Superior temporal gyrus (tissue), 1 donor: ENCODE measurements at regions not wholly inside any gene's neighbourhood (a gene's known extent, or its start where the extent isn't known, plus 50 kb on each side); places are given as distances from the start of the nearest gene placed in this dataset.

Source experiments
- DNase-seq: peaks from one replicate; pipeline ENCODE4 v3.0.0-alpha.2; 2016; ENCODE audit errors: extremely low spot score

DNA sequence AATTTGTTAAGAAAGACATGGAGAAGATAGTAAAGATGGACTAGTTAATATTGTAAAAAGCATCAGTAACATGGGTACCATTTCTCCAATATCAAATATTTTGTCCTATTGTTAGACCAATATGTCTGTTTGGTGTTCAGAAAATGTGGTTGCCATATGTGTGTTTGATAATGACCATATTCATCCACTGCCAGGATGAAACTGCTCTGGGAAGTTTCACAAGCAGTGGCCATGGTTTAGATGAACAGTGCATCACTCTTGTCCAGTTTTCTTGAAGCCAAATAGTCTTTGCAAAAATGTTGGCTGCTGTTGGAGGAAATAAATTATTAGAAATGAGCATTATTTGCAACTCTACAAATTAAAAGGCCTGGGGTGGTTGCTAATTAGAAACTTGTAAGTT is 333.8 kb downstream of the NUF2 start:
- DNase-seq = no peak

DNA sequence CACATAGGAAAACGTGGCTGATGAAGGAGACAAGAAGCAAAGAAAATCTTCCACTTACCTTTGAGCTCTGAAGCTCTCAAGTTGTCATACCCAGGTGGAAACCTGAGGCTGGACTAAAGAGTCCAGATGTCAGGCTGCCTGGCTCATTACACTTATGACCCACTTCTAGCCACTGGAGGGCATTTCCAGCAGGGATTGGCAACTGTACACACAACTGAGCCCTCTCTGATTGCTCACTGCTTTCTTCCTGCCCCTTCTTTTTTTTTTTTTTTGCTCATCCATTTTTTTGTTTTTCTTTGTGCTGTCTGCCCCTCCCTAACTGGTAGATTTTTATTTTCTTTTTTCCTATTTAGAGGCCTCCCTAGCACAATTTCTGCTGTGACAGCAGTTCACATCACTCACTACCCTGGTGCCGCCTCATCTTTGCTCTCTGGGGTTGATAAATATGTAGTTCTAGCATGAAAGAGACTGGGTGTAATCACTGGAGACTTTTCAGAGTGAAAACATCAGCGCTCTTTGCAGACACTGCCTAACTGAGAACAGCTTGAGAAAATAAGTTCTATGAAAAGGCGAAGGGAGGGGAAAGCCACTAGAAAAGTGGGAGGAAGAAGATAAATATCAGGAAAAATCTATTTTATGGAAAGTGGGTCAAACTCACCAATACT is 334.5 kb downstream of the NUF2 start:
- DNase-seq = no peak

DNA sequence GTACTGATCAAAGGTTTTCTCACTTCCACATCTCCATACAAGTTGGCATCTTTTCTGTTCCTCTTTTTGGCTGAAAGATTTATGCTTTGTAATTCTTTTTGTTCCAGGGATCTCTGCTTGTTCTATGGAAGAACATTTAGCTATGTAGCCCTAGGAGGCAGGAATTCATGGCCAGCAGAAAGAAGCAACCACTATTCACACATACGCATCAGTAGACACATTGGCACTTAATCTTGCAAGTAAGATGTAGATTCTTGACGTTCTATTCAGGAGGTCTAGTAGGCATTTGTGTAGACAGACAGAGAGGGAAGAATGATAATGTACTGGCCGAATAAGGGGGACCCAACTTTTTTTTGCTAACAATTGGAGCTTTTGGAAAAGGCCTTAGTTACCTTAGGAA is 336.0 kb downstream of the NUF2 start:
- DNase-seq = no peak

DNA sequence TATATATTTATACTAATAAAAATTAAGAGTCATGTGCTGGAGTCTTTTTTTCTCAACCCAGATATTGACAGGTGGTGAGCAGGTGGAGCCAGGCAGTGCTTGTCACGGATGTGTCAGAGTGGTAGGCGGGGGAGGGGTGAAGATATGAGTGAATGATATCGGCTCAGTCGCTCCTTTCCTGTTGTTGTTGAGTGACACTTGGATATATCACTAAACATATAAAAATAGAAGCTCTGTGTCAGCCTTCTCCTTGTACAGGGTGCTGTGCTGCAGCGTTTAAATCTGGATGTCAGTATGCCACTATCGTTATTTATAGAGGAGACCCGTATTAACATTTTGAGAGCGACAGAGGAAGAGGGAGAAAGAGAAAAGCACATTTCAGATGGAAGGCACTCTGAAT is 339.6 kb downstream of the NUF2 start:
- peak; percentile 24 for DNase-seq

DNA sequence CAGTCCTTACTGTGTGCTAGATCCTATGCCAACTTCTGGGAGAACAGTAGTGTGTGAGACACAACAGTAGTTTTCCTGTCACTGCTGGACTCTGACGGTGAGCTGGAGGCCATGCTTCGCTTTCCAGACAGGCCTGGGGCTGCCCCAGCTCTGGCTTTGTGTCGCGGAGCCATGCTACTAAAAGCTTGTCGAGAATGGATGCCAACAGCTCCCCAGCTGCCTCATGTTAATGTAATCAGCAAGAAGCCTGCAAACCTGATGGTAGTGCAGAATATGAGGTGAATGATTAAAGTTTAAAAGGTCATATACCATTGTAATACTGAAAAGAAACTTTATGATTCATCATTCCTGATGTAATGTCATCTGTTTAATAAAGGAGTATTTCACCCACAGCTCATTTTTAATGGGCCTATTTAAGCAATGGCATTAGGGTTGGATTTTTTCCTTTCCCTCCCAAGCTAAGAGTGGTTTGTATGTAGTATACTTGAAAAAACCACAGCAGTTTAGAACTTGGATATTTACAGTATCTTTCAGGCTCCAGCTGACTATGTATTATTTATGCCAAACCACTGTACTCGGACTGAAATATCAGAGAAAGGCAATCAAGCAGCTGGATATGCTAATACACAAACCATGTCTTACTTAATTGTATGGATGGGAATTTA is 343.0 kb downstream of the NUF2 start:
- DNase-seq = no peak

DNA sequence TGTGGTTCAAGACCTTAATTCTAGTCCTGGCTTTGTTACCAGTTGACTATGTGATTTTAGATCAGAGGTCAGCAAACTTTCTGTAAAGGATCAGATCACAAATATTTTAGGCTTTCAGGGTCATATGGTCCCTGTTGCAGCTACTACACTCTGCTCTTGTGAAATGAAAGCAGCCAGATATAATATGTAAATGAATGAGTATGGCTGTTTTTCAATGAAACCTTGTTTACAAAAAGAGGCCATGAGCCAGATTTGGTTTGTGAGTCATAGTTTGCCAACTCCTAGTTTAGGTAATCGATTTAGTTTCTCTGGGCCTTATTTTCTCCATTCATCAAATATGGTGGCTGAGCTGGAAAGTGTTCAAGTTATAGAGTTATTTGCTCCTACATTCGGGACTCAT is 346.7 kb downstream of the NUF2 start:
- no peak for DNase-seq

DNA sequence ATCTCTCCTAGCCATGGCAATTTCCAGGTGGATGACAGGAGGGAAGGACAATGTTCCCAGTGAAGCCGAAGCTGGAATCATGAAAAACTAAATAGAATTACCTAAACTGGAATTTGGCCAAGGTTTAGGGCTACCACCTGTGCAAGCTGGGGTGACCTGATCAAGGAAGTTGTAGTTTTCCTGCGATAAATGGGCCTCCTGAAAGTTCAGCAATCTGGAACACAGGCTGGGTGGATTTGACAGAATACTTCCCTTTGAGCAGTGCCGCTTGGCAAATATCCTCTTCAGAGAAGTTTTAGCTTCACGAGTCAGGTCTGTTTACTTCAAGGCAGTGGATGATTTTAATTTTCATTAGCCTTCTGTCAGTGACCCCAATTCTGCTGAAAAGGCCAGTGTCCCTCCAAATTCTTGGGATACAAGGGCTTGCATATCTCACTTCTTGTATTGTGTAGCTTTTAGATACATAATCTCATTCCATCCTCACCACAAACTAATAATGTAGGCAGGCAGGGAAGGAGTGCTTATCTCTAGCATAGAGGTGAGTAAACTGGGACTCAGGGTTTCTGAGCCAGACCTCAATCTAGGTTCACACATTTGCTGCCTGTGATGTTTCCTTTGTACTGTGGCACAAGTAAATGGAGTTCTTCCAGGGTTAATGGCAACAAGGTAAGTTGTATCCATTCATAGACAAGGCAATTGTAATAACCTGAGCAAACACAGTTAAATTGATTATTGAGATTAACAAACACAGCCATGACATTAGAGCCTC is 349.4 kb downstream of the NUF2 start:
- DNase-seq = no peak

DNA sequence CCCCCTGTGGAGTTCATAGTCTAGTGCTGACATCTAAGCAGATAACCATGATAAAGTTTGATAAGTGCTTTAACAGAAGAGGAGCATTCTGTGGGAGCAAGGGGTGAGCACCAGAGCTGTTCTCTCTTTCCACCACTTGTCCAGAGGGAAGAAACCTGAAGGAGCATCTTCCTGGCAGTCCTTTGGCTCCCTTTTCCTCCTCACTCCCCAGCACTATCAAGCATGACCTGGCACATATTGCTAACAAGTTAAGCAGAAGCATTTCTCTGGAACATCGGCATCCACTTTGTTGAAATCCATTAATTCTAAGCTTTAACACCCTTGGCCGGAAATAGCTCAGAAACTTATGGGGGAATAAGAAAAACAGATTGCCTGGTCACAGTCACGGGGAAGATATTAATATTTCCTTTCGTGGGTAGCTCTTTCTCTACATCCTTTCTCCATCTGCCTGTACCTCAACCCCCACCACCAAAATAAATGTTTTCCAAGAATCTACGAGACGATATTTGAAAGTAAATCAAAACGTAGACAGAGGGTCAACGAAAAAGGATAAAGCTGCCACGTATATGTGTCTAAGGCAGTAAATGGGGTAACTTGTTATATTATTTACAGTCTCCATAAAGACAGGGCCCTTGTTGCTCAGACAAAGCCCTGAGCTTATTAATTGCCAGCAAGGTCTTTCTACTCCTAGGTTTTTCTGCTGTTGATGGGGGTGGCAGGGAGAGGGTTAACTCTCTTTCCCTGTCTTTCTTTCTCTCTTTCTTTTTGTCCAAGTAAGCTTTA is 351.4 kb downstream of the NUF2 start:
- no peak for DNase-seq

DNA sequence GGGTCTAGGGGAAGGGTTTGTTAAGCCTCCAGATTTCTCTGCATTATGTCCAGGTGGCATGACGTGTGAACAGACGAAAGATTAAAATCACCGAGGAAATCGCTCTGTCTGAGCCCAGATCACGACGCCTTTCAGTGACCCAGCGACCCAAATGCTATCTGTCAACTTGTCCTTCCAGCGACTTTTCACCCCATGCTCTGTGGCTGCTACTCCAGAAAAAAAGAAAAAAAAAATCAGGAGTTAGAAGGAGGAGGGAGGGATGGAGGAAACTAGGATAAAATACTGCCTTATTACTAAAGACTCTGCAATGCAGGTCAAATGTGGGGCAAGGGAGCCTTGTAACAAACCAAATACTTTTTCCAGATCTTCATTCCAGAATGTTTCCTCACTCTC is 352.0 kb downstream of the NUF2 start:
- DNase-seq = no peak

DNA sequence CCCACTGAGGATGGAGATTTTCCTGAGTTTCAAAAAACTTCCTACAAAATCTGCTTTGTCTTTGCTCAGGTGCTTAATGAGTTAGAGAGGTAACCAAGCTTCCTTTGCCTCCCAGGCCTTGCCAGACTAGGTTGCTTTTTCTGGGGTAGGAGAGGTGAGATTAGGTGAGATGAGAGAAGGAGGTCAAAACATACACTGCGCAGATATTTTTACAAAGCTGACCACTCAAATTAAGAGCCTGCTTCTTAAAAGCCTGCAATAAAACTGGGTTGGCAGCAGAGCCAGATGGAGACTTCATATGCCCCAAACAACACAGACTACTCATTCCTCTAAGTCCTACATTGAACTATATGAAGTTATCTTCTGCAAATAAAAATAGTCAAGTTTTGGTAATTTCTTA is 352.5 kb downstream of the NUF2 start:
- no peak for DNase-seq

DNA sequence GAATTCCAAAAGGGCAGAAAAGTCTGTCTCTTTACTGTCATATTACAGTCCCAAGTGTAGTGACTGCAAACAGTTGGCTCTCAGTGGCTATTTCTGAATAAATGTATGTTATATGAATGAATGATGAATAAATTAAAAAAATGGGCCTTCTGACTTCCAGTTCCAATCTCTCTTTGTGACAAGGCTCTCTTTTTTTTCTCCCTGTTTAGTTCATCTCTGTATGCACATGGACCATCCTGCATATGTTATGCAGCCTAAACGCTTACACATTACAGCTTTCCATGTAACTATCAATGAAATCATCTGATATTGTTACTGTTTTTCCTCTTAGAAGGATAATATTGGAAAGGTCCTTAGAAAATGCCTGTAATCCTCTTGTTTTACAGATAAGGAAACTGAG is 363.0 kb downstream of the NUF2 start:
- no peak for DNase-seq

DNA sequence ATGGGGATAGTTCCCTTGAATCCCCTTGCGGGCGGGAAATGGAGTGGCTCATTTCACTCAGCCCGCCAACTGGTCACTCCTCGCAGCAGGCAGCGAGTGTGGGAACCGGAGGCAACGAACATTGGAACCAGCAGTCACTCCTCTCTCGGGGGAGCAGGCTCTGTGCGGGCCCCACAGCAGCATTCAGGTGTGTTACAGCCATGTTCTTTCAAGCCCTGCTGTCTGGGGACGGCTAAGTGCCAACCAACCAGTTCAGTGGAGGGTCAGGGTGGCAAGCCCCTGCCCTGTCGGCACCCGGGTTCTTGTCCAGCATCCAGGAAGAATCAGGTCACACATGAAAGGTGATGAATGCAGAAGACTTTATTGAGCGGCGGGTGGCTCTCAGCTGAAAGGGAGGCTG is 370.5 kb downstream of the NUF2 start:
- DNase-seq = no peak

DNA sequence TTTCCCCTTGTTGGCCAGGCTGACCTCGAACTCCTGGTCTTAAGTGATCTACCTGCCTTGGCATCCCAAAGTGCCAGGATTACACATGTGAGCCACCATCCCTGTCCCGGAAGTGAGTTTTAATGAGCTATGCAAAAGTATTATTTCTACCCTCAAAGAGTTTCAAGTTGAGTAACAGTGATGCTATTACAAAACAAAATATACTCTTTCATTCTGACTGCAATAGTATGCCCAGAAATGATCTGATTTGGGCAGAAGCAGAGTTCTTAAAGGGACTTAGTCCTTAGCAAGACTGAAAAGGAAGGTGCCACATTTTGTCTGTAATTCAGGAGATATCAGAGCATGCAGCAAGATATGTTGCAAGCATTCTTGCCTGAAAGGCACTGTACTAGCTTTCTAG is 375.4 kb downstream of the NUF2 start:
- DNase-seq = no peak

DNA sequence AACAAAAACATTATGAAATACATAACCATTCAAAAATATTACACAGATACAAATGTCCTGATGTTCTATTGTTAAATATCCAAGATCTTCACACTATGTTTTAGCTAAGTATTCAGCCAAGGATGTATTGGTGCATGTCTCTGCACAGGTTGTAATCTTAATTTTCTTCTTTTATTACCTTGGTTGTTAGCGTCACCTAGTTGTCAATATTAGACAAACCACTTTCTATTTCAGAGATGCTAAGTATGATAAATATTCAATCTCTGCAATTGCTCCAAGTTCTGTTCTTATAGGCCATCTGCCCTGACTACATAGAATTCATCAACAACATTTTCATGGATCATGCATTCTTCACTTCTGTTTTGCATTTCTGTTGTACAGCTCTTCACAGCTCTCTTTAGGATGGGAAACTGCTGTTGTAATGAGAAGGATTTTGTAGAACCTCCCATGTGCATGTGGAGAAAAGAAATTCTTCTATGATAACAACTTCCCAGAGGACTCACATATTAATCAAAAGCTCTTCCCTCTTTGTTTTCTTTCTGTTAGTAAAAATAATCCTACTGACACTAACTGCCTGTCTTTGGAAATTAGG is 380.1 kb downstream of the NUF2 start:
- DNase-seq = no peak

DNA sequence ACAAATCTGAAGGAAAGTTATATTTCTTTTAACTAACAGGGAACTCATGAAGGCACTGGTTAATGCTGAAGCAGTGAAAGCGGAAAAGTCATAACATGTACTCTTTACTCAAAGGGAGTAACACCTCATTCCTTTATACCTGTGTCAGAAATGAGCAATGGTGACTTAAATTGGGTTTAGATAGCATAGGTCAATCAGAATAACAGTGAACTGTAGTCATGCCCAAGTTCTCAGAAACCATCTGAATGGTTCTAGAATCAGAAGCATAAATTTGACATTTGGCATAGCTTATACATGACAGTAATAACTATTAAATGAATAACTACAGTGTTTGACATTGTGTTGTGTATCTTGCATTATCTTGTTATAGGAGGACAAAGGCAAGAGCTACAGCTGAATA is 382.0 kb downstream of the NUF2 start:
- no peak for DNase-seq

DNA sequence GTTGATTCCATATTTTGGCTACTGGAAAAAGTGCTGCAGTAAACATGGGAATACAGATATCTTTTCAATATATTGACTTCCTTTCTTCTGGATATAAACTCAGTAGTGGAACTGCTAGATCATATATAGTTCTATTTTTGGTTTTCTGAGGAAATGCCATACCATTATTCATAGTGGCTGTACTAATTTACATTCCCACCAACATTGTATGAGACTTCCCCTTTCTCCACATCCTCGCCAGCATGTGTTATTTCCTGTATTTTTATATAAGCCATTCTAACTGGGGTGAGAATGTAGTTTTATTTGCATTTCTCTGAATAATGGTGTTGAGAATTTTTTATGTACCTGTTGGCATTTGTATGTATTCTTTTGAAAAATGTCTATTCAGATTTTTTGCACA is 385.2 kb downstream of the NUF2 start:
- no peak for DNase-seq

DNA sequence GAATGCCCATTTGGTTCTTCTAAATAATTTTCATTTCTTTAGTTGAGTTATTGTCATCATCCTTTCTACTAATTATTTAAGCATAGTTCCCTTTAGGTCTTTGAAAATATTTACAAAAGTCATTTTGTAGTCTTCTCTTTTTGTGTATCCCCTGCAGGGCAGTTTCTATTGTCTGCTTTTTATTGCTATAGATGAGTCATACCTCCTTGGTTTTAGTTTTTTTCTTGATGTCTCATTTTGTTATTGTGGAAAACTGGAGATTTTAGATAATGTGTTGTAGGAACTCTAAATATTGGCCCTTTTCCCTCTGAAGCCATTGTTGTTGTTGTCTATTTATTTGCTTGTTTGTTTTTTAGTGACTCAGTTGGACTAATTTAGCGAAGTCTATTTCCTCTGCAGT is 387.9 kb downstream of the NUF2 start:
- DNase-seq = no peak

DNA sequence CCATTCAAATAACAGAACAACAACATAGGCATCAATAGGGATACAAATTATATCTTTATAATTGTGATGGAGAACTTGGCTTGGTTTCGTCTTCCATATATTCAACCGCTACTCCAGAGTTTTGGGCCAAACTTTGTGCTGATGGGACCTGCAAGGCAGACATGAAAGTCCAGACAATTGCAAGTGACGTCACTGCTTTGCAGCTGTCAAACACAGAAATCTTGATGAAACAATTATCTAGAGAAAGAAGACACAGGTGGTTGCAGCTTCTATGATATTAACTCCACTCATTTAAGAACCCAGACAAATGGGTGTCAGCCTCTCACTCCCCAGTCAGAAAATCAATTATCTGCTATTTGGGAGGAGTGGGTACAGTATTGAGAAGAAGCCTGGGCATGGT is 390.6 kb downstream of the NUF2 start:
- no peak for DNase-seq

DNA sequence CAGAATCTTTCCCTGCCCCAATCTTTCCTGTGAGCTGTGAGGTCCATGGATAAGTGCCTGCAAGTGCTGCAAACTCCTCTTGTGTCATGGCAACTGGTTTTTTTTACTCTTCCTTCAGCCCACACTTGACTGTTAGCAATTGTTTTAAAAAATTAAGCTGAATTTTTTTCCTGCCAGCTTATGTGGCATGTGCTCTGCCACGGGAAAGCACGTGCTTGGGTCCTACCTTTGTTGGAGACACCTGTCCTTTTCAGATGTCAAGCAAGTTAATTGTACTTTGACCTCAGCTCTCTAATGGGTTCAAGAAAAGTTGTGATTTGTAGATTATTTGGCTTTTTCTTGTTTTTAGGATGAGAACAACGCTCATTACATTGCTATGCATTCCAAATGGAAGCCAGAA is 398.5 kb downstream of the NUF2 start:
- no peak for DNase-seq

DNA sequence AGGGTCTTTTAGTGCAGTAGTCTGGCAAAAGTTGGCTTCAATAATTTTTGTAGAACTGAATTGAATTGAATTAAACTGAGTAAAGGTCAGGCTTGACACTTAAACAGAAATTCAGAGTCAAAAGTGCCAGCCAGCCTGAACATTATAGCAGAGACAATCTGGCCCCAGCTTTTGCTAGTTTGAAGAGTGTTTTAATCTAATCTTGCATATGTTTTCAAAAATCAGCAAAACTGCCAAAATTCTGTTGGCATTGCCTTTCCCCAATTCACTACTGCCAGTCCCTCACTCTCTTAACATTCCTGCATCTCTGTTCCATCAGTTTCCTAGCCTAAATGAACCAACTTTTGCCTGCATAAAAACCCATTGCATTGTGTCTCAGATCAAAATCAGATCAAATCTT is 403.8 kb downstream of the NUF2 start:
- no peak for DNase-seq

DNA sequence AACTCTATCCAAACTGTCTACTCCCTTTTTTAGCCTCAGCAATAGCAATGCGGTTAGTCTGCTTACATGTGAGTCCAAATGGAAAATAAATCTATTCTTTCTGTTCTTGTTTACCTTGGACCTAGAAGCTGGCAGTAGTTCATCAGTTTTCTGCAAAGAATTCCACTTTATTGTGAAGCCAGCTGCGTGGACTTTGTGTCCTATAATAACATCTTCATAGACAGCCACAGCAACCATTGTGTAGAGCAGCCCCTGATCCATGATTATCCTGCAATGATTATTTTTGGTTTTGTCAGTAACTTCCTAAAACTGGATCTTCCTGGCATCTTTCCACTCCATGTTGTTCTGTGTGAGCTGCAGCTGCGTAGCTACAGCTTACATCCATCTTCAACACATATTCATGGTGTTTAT is 408.7 kb downstream of the NUF2 start:
- peak; percentile 34 for DNase-seq

DNA sequence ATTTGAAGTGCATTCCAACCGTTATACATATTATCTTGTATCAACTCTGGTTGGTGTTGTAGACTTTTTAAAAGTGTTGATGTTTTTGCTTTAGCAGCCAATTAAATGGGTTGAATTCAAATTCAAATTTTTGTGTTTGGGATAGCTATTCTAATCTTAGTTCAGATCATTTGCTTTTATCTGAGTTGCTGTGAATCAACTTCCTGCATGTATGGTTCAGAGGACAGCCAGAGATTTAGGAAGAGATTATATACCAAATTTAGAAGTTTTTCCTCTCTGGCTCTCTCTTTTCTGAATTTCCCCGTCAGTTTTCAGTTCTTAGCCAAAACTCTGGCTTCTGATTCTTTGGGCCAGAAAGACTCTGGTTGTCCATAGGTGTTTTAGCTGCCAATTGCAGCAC is 415.5 kb downstream of the NUF2 start:
- no peak for DNase-seq
